GM18505 (cell line): ENCODE measurements at regions not wholly inside any gene's neighbourhood (a gene's known extent, or its start where the extent isn't known, plus 50 kb on each side); places are given as distances from the start of the nearest gene placed in this dataset.

Source experiments
- ATAC-seq: cut with Tn5 transposase; IDR thresholded peaks from one replicate; pipeline ENCODE4 v1.9.1; 2021; ENCODE audit not compliant: unreplicated experiment
- POLR2A ChIP-seq: IDR thresholded peaks from 4 replicates; pipeline ENCODE4 v1.6.1; 2011; ENCODE audit warnings: borderline replicate concordance; ENCODE audit not compliant: insufficient read depth, insufficient read length; ENCODE audit errors: extremely low read depth

- TF ChIP-seq POLR2A = no peak
- ATAC-seq = no peak
Observed at GRCh38 chr3:187833375-187833774, 88.1 kb upstream of the BCL6 start.

- no peak for ATAC-seq
Observed at GRCh38 chr3:187833799-187834578, 88.7 kb upstream of the BCL6 start.

GRCh38 chr3:187836823-187837770 is 91.8 kb upstream of the BCL6 start:
- no peak for ATAC-seq
- no peak for TF ChIP-seq POLR2A

More at GRCh38 chr3:187833799-187834578, 88.7 kb upstream of the BCL6 start:
- no peak for TF ChIP-seq POLR2A

GRCh38 chr3:187838016-187838540 is 92.8 kb upstream of the BCL6 start:
- no peak for TF ChIP-seq POLR2A
- ATAC-seq = no peak

- ATAC-seq = no peak
- no peak for TF ChIP-seq POLR2A
Observed at GRCh38 chr3:187839422-187839821, 94.2 kb upstream of the BCL6 start.

GRCh38 chr3:187840856-187841255 is 95.6 kb upstream of the BCL6 start:
- ATAC-seq = no peak
- no peak for TF ChIP-seq POLR2A

GRCh38 chr3:187841560-187841959 is 96.3 kb upstream of the BCL6 start:
- no peak for TF ChIP-seq POLR2A
- no peak for ATAC-seq

GRCh38 chr3:187843654-187844053 is 98.4 kb upstream of the BCL6 start:
- ATAC-seq = no peak

GRCh38 chr3:187844708-187845107 is 99.4 kb upstream of the BCL6 start:
- no peak for ATAC-seq
- TF ChIP-seq POLR2A = no peak

More at GRCh38 chr3:187843654-187844053, 98.4 kb upstream of the BCL6 start:
- no peak for TF ChIP-seq POLR2A

- no peak for TF ChIP-seq POLR2A
Observed at GRCh38 chr3:187845826-187846225, 100.6 kb upstream of the BCL6 start.

GRCh38 chr3:187848401-187848800 is 103.1 kb upstream of the BCL6 start:
- ATAC-seq = no peak
- TF ChIP-seq POLR2A = no peak

More at GRCh38 chr3:187845826-187846225, 100.6 kb upstream of the BCL6 start:
- ATAC-seq = no peak

GRCh38 chr3:187849016-187849654 is 103.9 kb upstream of the BCL6 start:
- TF ChIP-seq POLR2A = no peak
- no peak for ATAC-seq
